ENCODE measurements at regions not wholly inside any gene's neighbourhood (a gene's known extent, or its start where the extent isn't known, plus 50 kb on each side); places are given as distances from the start of the nearest gene placed in this dataset.

- no peak for DNase-seq (ENCODE audit: low read depth in 2 of 2)
These were observed 179.6 kb upstream of the ISX start for GRCh38 chr22:34886391-34886790.

- no peak for DNase-seq (ENCODE audit: low read depth in 2 of 2)
These were observed 179.1 kb upstream of the ISX start for GRCh38 chr22:34886812-34887211.

GRCh38 chr22:34897126-34897525 lies 168.8 kb upstream of the ISX start:
- no peak for DNase-seq (ENCODE audit: low read depth in 2 of 2)

GRCh38 chr22:34902335-34902734 lies 163.6 kb upstream of the ISX start:
- no peak for DNase-seq (ENCODE audit: low read depth in 2 of 2)

GRCh38 chr22:34903416-34903815 lies 162.5 kb upstream of the ISX start:
- DNase-seq (ENCODE audit: low read depth in 2 of 2) = no peak

- no peak for DNase-seq (ENCODE audit: low read depth in 2 of 2)
These were observed 161.5 kb upstream of the ISX start for GRCh38 chr22:34904486-34904885.

GRCh38 chr22:34913826-34914225 lies 152.1 kb upstream of the ISX start:
- no peak for DNase-seq (ENCODE audit: low read depth in 2 of 2)

GRCh38 chr22:34914846-34915245 lies 151.1 kb upstream of the ISX start:
- DNase-seq (ENCODE audit: low read depth in 2 of 2) = no peak

GRCh38 chr22:34917239-34917638 lies 148.7 kb upstream of the ISX start:
- DNase-seq (ENCODE audit: low read depth in 2 of 2) = no peak

- DNase-seq (ENCODE audit: low read depth in 2 of 2) = no peak
These were observed 134.9 kb upstream of the ISX start for GRCh38 chr22:34931026-34931425.

GRCh38 chr22:34934261-34934660 lies 131.7 kb upstream of the ISX start:
- no peak for DNase-seq (ENCODE audit: low read depth in 2 of 2)

GRCh38 chr22:34943830-34944229 lies 122.1 kb upstream of the ISX start:
- no peak for DNase-seq (ENCODE audit: low read depth in 2 of 2)

- no peak for DNase-seq (ENCODE audit: low read depth in 2 of 2)
These were observed 119.5 kb upstream of the ISX start for GRCh38 chr22:34946339-34946985.

- DNase-seq (ENCODE audit: low read depth in 2 of 2) = no peak
These were observed 115.5 kb upstream of the ISX start for GRCh38 chr22:34950489-34950888.

- DNase-seq (ENCODE audit: low read depth in 2 of 2) = no peak
These were observed 114.7 kb upstream of the ISX start for GRCh38 chr22:34951212-34951611.

GRCh38 chr22:34960005-34960404 lies 106.0 kb upstream of the ISX start:
- DNase-seq (ENCODE audit: low read depth in 2 of 2) = no peak

- DNase-seq (ENCODE audit: low read depth in 2 of 2) = no peak
These were observed 98.9 kb upstream of the ISX start for GRCh38 chr22:34966980-34967565.

GRCh38 chr22:34969001-34969790 lies 96.8 kb upstream of the ISX start:
- DNase-seq (ENCODE audit: low read depth in 2 of 2) = no peak

GRCh38 chr22:34971456-34971855 lies 94.5 kb upstream of the ISX start:
- no peak for DNase-seq (ENCODE audit: low read depth in 2 of 2)

- DNase-seq (ENCODE audit: low read depth in 2 of 2) = no peak
These were observed 93.6 kb upstream of the ISX start for GRCh38 chr22:34972191-34972897.

- no peak for DNase-seq (ENCODE audit: low read depth in 2 of 2)
These were observed 92.9 kb upstream of the ISX start for GRCh38 chr22:34973016-34973415.

- DNase-seq (ENCODE audit: low read depth in 2 of 2) = no peak
These were observed 92.0 kb upstream of the ISX start for GRCh38 chr22:34973926-34974325.

GRCh38 chr22:34975721-34976120 lies 90.2 kb upstream of the ISX start:
- DNase-seq (ENCODE audit: low read depth in 2 of 2) = no peak

All from stimulated activated CD8-positive, alpha-beta memory T cell treated with anti-CD3 and anti-CD28 coated beads, Interleukin-2, amount 100 ng/mL, for 48 hours (primary cell).